ENCODE measurements at regions not wholly inside any gene's neighbourhood (a gene's known extent, or its start where the extent isn't known, plus 50 kb on each side); places are given as distances from the start of the nearest gene placed in this dataset.

GRCh38 chr3:150070271-150070670 lies 99.6 kb upstream of the PFN2 start:
- no peak for FAIRE-seq
- H4K20me1 ChIP-seq (replicated peaks; ENCODE audit: control insufficient read depth, insufficient read depth, low read length), result no peaks in the 10 kb centered on the region
- H3K9ac ChIP-seq (ENCODE audit: insufficient read depth in 1 of 2, low read depth in 2 of 2, low read length in 2 of 2), result no peak overlapping the region
- H3K4me1 ChIP-seq (replicated peaks in 1 of 2; ENCODE audit: control insufficient read depth in 2 of 2, insufficient read depth in 2 of 2, low read length in 2 of 2), result no peaks in the 10 kb centered on the region
- POLR2A ChIA-PET, result interaction anchor here (0.6 to 0.7 kb wide), 2 partner anchors 22 to 132 kb away, joined by 3 read pairs; no protein-coding TSS in a partner anchor
- 0% methylated on average over 4 of the region's 4 CpGs for WGBS (ENCODE audit: insufficient coverage, low coverage, missing lambda C conversion rate)
- H3K9me3 ChIP-seq (replicated peaks; ENCODE audit: control insufficient read depth, insufficient read depth, low read depth, low read length), result no peaks in the 10 kb centered on the region
- H3K4me3 ChIP-seq, result no peak overlapping the region
- in situ Hi-C loops (cut with MboI) (no loop called here), intact Hi-C loops (cut with micrococcal nuclease) (no loop called here)
- TF ChIP-seq NKRF (IDR thresholded peaks at IDR 0.05; ENCODE audit: borderline replicate concordance), result no peak
- TF ChIP-seq, protein P1, sequence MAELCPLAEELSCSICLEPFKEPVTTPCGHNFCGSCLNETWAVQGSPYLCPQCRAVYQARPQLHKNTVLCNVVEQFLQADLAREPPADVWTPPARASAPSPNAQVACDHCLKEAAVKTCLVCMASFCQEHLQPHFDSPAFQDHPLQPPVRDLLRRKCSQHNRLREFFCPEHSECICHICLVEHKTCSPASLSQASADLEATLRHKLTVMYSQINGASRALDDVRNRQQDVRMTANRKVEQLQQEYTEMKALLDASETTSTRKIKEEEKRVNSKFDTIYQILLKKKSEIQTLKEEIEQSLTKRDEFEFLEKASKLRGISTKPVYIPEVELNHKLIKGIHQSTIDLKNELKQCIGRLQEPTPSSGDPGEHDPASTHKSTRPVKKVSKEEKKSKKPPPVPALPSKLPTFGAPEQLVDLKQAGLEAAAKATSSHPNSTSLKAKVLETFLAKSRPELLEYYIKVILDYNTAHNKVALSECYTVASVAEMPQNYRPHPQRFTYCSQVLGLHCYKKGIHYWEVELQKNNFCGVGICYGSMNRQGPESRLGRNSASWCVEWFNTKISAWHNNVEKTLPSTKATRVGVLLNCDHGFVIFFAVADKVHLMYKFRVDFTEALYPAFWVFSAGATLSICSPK (IDR thresholded peaks at IDR 0.05; ENCODE audit: borderline replicate concordance), result no peak
- no peak for TF ChIP-seq POLR2G (IDR thresholded peaks at IDR 0.05; ENCODE audit: low read depth, low read length)
- TF ChIP-seq, protein P2, sequence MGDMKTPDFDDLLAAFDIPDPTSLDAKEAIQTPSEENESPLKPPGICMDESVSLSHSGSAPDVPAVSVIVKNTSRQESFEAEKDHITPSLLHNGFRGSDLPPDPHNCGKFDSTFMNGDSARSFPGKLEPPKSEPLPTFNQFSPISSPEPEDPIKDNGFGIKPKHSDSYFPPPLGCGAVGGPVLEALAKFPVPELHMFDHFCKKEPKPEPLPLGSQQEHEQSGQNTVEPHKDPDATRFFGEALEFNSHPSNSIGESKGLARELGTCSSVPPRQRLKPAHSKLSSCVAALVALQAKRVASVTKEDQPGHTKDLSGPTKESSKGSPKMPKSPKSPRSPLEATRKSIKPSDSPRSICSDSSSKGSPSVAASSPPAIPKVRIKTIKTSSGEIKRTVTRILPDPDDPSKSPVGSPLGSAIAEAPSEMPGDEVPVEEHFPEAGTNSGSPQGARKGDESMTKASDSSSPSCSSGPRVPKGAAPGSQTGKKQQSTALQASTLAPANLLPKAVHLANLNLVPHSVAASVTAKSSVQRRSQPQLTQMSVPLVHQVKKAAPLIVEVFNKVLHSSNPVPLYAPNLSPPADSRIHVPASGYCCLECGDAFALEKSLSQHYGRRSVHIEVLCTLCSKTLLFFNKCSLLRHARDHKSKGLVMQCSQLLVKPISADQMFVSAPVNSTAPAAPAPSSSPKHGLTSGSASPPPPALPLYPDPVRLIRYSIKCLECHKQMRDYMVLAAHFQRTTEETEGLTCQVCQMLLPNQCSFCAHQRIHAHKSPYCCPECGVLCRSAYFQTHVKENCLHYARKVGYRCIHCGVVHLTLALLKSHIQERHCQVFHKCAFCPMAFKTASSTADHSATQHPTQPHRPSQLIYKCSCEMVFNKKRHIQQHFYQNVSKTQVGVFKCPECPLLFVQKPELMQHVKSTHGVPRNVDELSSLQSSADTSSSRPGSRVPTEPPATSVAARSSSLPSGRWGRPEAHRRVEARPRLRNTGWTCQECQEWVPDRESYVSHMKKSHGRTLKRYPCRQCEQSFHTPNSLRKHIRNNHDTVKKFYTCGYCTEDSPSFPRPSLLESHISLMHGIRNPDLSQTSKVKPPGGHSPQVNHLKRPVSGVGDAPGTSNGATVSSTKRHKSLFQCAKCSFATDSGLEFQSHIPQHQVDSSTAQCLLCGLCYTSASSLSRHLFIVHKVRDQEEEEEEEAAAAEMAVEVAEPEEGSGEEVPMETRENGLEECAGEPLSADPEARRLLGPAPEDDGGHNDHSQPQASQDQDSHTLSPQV (IDR thresholded peaks at IDR 0.05), result no peak
- TF ChIP-seq FOXA3 (CRISPR knock-in tag; conservative IDR thresholded peaks at IDR 0.05 in 1 of 2, IDR thresholded peaks at IDR 0.05 in 1 of 2), result no peak
- TF ChIP-seq THRAP3 (IDR thresholded peaks at IDR 0.05; ENCODE audit: borderline replicate concordance), result no peak
- DNase-seq (ENCODE audit: extremely low read depth in 1 of 4, low spot score in 3 of 4), result no peak
- H3K4me2 ChIP-seq (ENCODE audit: insufficient read depth, low read length), result no peak overlapping the region
- H3K79me2 ChIP-seq (ENCODE audit: control insufficient read depth, insufficient read depth, low read length), result no peaks in the 10 kb centered on the region
- no peak overlapping the region for H2AFZ ChIP-seq (ENCODE audit: low read depth, low read length)
- no peak overlapping the region for H3K27ac ChIP-seq (ENCODE audit: extremely low read depth, low read depth, low read length)
- peaks cover 12 to 43% of the 10 kb centered on the region in 2 experiments for H3K27me3 ChIP-seq (ENCODE audit: control insufficient read depth in 2 of 2, insufficient read depth in 2 of 2, low read length in 2 of 2)
- H3K36me3 ChIP-seq (ENCODE audit: control insufficient read depth, insufficient read depth, low read length), result no peaks in the 10 kb centered on the region
- CTCF ChIA-PET (ENCODE audit: low intra/inter-chr PET ratio), result no interaction called here
- H3K9me1 ChIP-seq (ENCODE audit: control insufficient read depth, insufficient read depth, low read length), result no peaks in the 10 kb centered on the region
- ATAC-seq, result no peak
- BruUV-seq (replicated peaks), result no TSS peak
